CD14-positive monocyte (primary cell): ENCODE measurements at regions not wholly inside any gene's neighbourhood (a gene's known extent, or its start where the extent isn't known, plus 50 kb on each side); places are given as distances from the start of the nearest gene placed in this dataset.

Source experiments
- DNase-seq, 3 donors: peaks; one replicate each; pipeline ENCODE4 v3.0.0-alpha.2; 2011 to 2022
- H2AFZ ChIP-seq: 2 replicates; pipeline ENCODE4 v1.6.0; 2012; ENCODE audit warnings: mild to moderate bottlenecking, low read depth, low read length, inconsistent platforms; ENCODE audit not compliant: insufficient read depth, poor library complexity, severe bottlenecking
- H3K27ac ChIP-seq, 2 donors: 1 replicate in 1 of 2; 2 replicates in 1 of 2; pipeline ENCODE4 v1.5.1; 2012 to 2013; ENCODE audit warnings: low read length in 2 of 2, control low read depth in 1 of 2, inconsistent platforms in 1 of 2, low read depth in 1 of 2, mild to moderate bottlenecking in 1 of 2
- H3K27me3 ChIP-seq, 2 donors: one replicate each; pipeline versions ENCODE4 v1.6.0 to v1.6.1; 2011 to 2013; ENCODE audit warnings: low read length in 2 of 2; ENCODE audit not compliant: control insufficient read depth in 2 of 2, insufficient read depth in 2 of 2
- H3K36me3 ChIP-seq, 2 donors: replicated peaks in 1 of 2; 1 replicate in 1 of 2; 2 replicates in 1 of 2; pipeline versions ENCODE4 v1.5.1 to v1.6.1; 2012 to 2013; ENCODE audit warnings: low read length in 2 of 2, control low read depth in 1 of 2, inconsistent platforms in 1 of 2, mild to moderate bottlenecking in 1 of 2; ENCODE audit not compliant: insufficient read depth in 2 of 2, control insufficient read depth in 1 of 2
- H3K4me1 ChIP-seq, 2 donors: 1 replicate in 1 of 2; 2 replicates in 1 of 2; pipeline versions ENCODE4 v1.5.1 to v1.6.1; 2012 to 2013; ENCODE audit warnings: low read length in 2 of 2, control low read depth in 1 of 2, inconsistent platforms in 1 of 2, mild to moderate bottlenecking in 1 of 2, moderate library complexity in 1 of 2; ENCODE audit not compliant: insufficient read depth in 2 of 2, control insufficient read depth in 1 of 2
- H3K4me2 ChIP-seq: replicated peaks from 2 replicates; pipeline ENCODE3; 2012; ENCODE audit warnings: low read length, moderate library complexity, mild to moderate bottlenecking; ENCODE audit not compliant: poor library complexity, severe bottlenecking; ENCODE audit errors: extremely low read depth
- H3K4me3 ChIP-seq, 3 experiments: fragments of 200-600 bp in 1 of 3; sonication (generic) in 1 of 3; replicated peaks in 1 of 3; 1 replicate in 2 of 3; 2 replicates in 1 of 3; pipeline ENCODE4 v1.5.1; 2011 to 2013; ENCODE audit warnings: low read length in 3 of 3, mild to moderate bottlenecking in 3 of 3, control low read depth in 2 of 3, low read depth in 2 of 3, inconsistent platforms in 1 of 3, moderate library complexity in 1 of 3
- H3K79me2 ChIP-seq: 2 replicates; pipeline ENCODE4 v1.6.0; 2012; ENCODE audit warnings: mild to moderate bottlenecking, control low read depth, inconsistent platforms, low read length, moderate library complexity; ENCODE audit not compliant: insufficient read depth
- H3K9ac ChIP-seq: 2 replicates; pipeline ENCODE4 v1.6.0; 2017; ENCODE audit warnings: low read length, mild to moderate bottlenecking; ENCODE audit not compliant: insufficient read depth, poor library complexity, severe bottlenecking
- H3K9me3 ChIP-seq, 2 donors: replicated peaks in 1 of 2; 1 replicate in 1 of 2; 2 replicates in 1 of 2; pipeline versions ENCODE4 v1.5.1 to v1.6.1; 2012 to 2013; ENCODE audit warnings: low read length in 2 of 2, control low read depth in 1 of 2; ENCODE audit not compliant: control insufficient read depth in 1 of 2, insufficient read depth in 1 of 2
- H4K20me1 ChIP-seq: 2 replicates; pipeline ENCODE4 v1.6.0; 2012; ENCODE audit warnings: mild to moderate bottlenecking, low read length, control low read depth, moderate library complexity; ENCODE audit not compliant: insufficient read depth
- H3K27ac Mint-ChIP-seq, 7 donors: one replicate each; pipeline ENCODE4 v1.8.0; 2020; ENCODE audit warnings: mild to moderate bottlenecking in 7 of 7, mixed read lengths in 7 of 7, moderate library complexity in 6 of 7, inconsistent platforms in 2 of 7
- H3K27me3 Mint-ChIP-seq, 3 donors: one replicate each; pipeline ENCODE4 v1.8.0; 2021 to 2022; ENCODE audit warnings: low read depth in 3 of 3, mild to moderate bottlenecking in 3 of 3, mixed read lengths in 3 of 3, moderate library complexity in 3 of 3, inconsistent platforms in 1 of 3
- H3K36me3 Mint-ChIP-seq, 2 donors: one replicate each; pipeline ENCODE4 v1.8.0; 2020; ENCODE audit warnings: mixed read lengths in 2 of 2, inconsistent platforms in 1 of 2, mild to moderate bottlenecking in 1 of 2
- H3K4me1 Mint-ChIP-seq: one replicate; pipeline ENCODE4 v1.8.0; 2020; ENCODE audit warnings: mild to moderate bottlenecking, mixed read lengths
- H3K4me3 Mint-ChIP-seq, 2 donors: one replicate each; pipeline ENCODE4 v1.8.0; 2020; ENCODE audit warnings: mild to moderate bottlenecking in 2 of 2, mixed read lengths in 2 of 2, moderate library complexity in 1 of 2
- H3K9me3 Mint-ChIP-seq, 7 donors: one replicate each; pipeline ENCODE4 v1.8.0; 2020 to 2022; ENCODE audit warnings: mixed read lengths in 7 of 7, mild to moderate bottlenecking in 6 of 7, moderate library complexity in 6 of 7, inconsistent platforms in 2 of 7
- CTCF ChIP-seq: fragments of 200-600 bp; IDR thresholded peaks from one replicate; pipeline ENCODE4 v1.8.0; 2022; ENCODE audit warnings: antibody characterized with exemption, mild to moderate bottlenecking
- WGBS: methylation state at CpG from one replicate; pipeline ENCODE4 v1.1.5; 2013; ENCODE audit warnings: missing lambda C conversion rate; ENCODE audit not compliant: insufficient coverage; 5-methylcytosine and 5-hydroxymethylcytosine counted together
- intact Hi-C, 2 donors: fragments of 100-400 bp; cut with micrococcal nuclease; formaldehyde crosslinking; loops; one replicate each; pipeline versions ENCODE4 v1.15.0 to v1.15.1; 2023

DNA sequence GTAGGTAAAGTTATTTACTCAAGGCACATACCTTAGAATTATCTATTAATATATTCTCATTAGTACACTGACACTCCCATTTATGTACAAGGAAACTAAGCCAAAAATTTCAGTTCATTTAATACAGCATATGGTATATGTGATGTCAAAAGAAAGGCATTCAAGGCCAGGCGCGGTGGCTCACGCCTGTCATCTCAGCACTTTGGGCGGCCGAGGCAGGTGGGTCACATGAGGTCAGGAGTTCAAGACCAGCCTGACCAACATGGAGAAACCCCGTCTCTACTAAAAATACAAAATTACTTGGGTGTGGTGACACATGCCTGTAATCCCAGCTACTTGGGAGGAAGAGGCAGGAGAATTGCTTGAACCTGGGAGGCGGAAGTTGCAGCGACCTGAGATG, 435.2 kb downstream of the GBE1 start:
- peak overlapping the region in 1 of 7 donors; percentile 66 for H3K27ac Mint-ChIP-seq
- TF ChIP-seq CTCF = no peak
- peaks cover 0 to 3% (median 0%) of the 10 kb centered on the region in 3 donors for H3K27me3 Mint-ChIP-seq
- no peaks in the 10 kb centered on the region for H3K36me3 Mint-ChIP-seq
- H3K27me3 ChIP-seq = no peaks in the 10 kb centered on the region
- no peaks in the 10 kb centered on the region for H3K36me3 ChIP-seq
- no peak overlapping the region for H3K27ac ChIP-seq
- WGBS = 100% methylated on average over 1 of the region's 8 CpGs
- H4K20me1 ChIP-seq = no peaks in the 10 kb centered on the region
- H3K4me2 ChIP-seq = no peak overlapping the region
- DNase-seq = no peak
- H3K79me2 ChIP-seq = no peaks in the 10 kb centered on the region
- H3K4me1 ChIP-seq = no peaks in the 10 kb centered on the region
- H3K9ac ChIP-seq = no peak overlapping the region
- H3K4me3 Mint-ChIP-seq = no peak overlapping the region
- peaks cover 0 to 6% (median 2%) of the 10 kb centered on the region in 7 donors for H3K9me3 Mint-ChIP-seq
- intact Hi-C loops = no loop called here
- H2AFZ ChIP-seq = no peak overlapping the region
- no peaks in the 10 kb centered on the region for H3K4me1 Mint-ChIP-seq
- no peak overlapping the region for H3K4me3 ChIP-seq
- no peaks in the 10 kb centered on the region for H3K9me3 ChIP-seq

GRCh38 chr3:81320862-81321261, 440.6 kb downstream of the GBE1 start:
- Mint-ChIP-seq H3K27me3 (peaks cover 0 to under 1% (median 0%) of the 10 kb centered on the region in 3 donors), H3K9me3 (peaks cover 0 to 7% (median 2%) of the 10 kb centered on the region in 7 donors)

More at GRCh38 chr3:81320862-81321261, 440.6 kb downstream of the GBE1 start:
- no peak for TF ChIP-seq CTCF
- H4K20me1 ChIP-seq = no peaks in the 10 kb centered on the region
- H3K27ac ChIP-seq = no peak overlapping the region
- H2AFZ ChIP-seq = no peak overlapping the region
- no peaks in the 10 kb centered on the region for H3K9me3 ChIP-seq
- intact Hi-C loops = no loop called here
- no peaks in the 10 kb centered on the region for H3K79me2 ChIP-seq
- Mint-ChIP-seq H3K36me3 (no peaks in the 10 kb centered on the region), H3K4me3 (no peak overlapping the region), H3K4me1 (no peaks in the 10 kb centered on the region), H3K27ac (no peak overlapping the region)
- no peaks in the 10 kb centered on the region for H3K36me3 ChIP-seq
- H3K27me3 ChIP-seq = no peaks in the 10 kb centered on the region
- no peak overlapping the region for H3K9ac ChIP-seq
- no peaks in the 10 kb centered on the region for H3K4me1 ChIP-seq
- H3K4me2 ChIP-seq = no peak overlapping the region
- no peak for DNase-seq
- no peak overlapping the region for H3K4me3 ChIP-seq
